ENCODE measurements at regions not wholly inside any gene's neighbourhood (a gene's known extent, or its start where the extent isn't known, plus 50 kb on each side); places are given as distances from the start of the nearest gene placed in this dataset.

- H3K36me3 Mint-ChIP-seq = no peaks in the 10 kb centered on the region
- peaks cover 0 to 15% (median 9%) of the 10 kb centered on the region in 7 donors for H3K9me3 Mint-ChIP-seq
- ATAC-seq (ENCODE audit: low read depth in 2 of 2) = no peak
- peaks cover 0 to 3% (median 0%) of the 10 kb centered on the region in 4 donors for H3K4me1 Mint-ChIP-seq
- peaks cover 4% of the 10 kb centered on the region for H3K27me3 Mint-ChIP-seq
- H3K4me3 ChIP-seq (ENCODE audit: low read depth, low read length) = no peak overlapping the region
- H3K27ac ChIP-seq (ENCODE audit: insufficient read depth, low read length, poor library complexity, severe bottlenecking) = no peak overlapping the region
- H3K4me3 Mint-ChIP-seq = no peak overlapping the region
- H3K9me3 ChIP-seq (ENCODE audit: control insufficient read depth in 2 of 2, low read length in 2 of 2) = no peaks in the 10 kb centered on the region
- H3K27ac Mint-ChIP-seq = no peak overlapping the region
- no peaks in the 10 kb centered on the region for H3K4me1 ChIP-seq (ENCODE audit: control insufficient read depth, insufficient read depth, low read length, poor library complexity, severe bottlenecking)
- H3K36me3 ChIP-seq (ENCODE audit: control insufficient read depth, insufficient read depth, low read length) = no peaks in the 10 kb centered on the region
- DNase-seq = no peak
- no peaks in the 10 kb centered on the region for H3K27me3 ChIP-seq (ENCODE audit: control insufficient read depth, insufficient read depth, low read length)
Observed at GRCh38 chr6:170206851-170207431, 83.9 kb downstream of the DLL1 start.

GRCh38 chr6:170206317-170206621, 84.6 kb downstream of the DLL1 start:
- H3K9me3 Mint-ChIP-seq = peaks cover 0 to 15% (median 9%) of the 10 kb centered on the region in 7 donors
- no peaks in the 10 kb centered on the region for H3K9me3 ChIP-seq (ENCODE audit: control insufficient read depth in 2 of 2, low read length in 2 of 2)
- H3K36me3 ChIP-seq (ENCODE audit: control insufficient read depth, insufficient read depth, low read length) = no peaks in the 10 kb centered on the region
- H3K27ac ChIP-seq (ENCODE audit: insufficient read depth, low read length, poor library complexity, severe bottlenecking) = no peak overlapping the region
- no peak overlapping the region for H3K4me3 ChIP-seq (ENCODE audit: low read depth, low read length)
- H3K36me3 Mint-ChIP-seq = no peaks in the 10 kb centered on the region
- ATAC-seq (ENCODE audit: low read depth in 2 of 2) (no peak), DNase-seq (no peak)
- no peak overlapping the region for H3K4me3 Mint-ChIP-seq
- no peak overlapping the region for H3K27ac Mint-ChIP-seq
- H3K27me3 Mint-ChIP-seq = peaks cover 4% of the 10 kb centered on the region
- H3K27me3 ChIP-seq (ENCODE audit: control insufficient read depth, insufficient read depth, low read length) = no peaks in the 10 kb centered on the region
- H3K4me1 ChIP-seq (ENCODE audit: control insufficient read depth, insufficient read depth, low read length, poor library complexity, severe bottlenecking) = no peaks in the 10 kb centered on the region
- peaks cover 0 to 3% (median 0%) of the 10 kb centered on the region in 4 donors for H3K4me1 Mint-ChIP-seq

GRCh38 chr6:170205534-170206316, 85.2 kb downstream of the DLL1 start:
- Mint-ChIP-seq H3K9me3 (peaks cover 0 to 15% (median 6%) of the 10 kb centered on the region in 7 donors), H3K27me3 (peaks cover 4% of the 10 kb centered on the region), H3K36me3 (no peaks in the 10 kb centered on the region), H3K4me3 (no peak overlapping the region), H3K27ac (peak overlapping the region in 1 of 3 donors; percentile 21), H3K4me1 (peaks cover 0 to 3% (median 0%) of the 10 kb centered on the region in 4 donors)
- no peaks in the 10 kb centered on the region for H3K9me3 ChIP-seq (ENCODE audit: control insufficient read depth in 2 of 2, low read length in 2 of 2)
- H3K27me3 ChIP-seq (ENCODE audit: control insufficient read depth, insufficient read depth, low read length) = no peaks in the 10 kb centered on the region
- ATAC-seq (ENCODE audit: low read depth in 2 of 2) (no peak), DNase-seq (no peak)
- H3K27ac ChIP-seq (ENCODE audit: insufficient read depth, low read length, poor library complexity, severe bottlenecking) = no peak overlapping the region
- H3K4me3 ChIP-seq (ENCODE audit: low read depth, low read length) = no peak overlapping the region
- H3K4me1 ChIP-seq (ENCODE audit: control insufficient read depth, insufficient read depth, low read length, poor library complexity, severe bottlenecking) = no peaks in the 10 kb centered on the region
- H3K36me3 ChIP-seq (ENCODE audit: control insufficient read depth, insufficient read depth, low read length) = no peaks in the 10 kb centered on the region

GRCh38 chr6:170205126-170205525, 85.8 kb downstream of the DLL1 start:
- no peak overlapping the region for H3K4me3 ChIP-seq (ENCODE audit: low read depth, low read length)
- H3K4me1 Mint-ChIP-seq = peaks cover 0 to under 1% (median 0%) of the 10 kb centered on the region in 4 donors
- H3K27me3 Mint-ChIP-seq = peaks cover 4% of the 10 kb centered on the region
- H3K9me3 ChIP-seq (ENCODE audit: control insufficient read depth in 2 of 2, low read length in 2 of 2) = no peaks in the 10 kb centered on the region
- DNase-seq (no peak), ATAC-seq (ENCODE audit: low read depth in 2 of 2) (no peak)
- H3K36me3 ChIP-seq (ENCODE audit: control insufficient read depth, insufficient read depth, low read length) = no peaks in the 10 kb centered on the region
- H3K9me3 Mint-ChIP-seq = peaks cover 0 to 15% (median 5%) of the 10 kb centered on the region in 7 donors
- H3K27ac ChIP-seq (ENCODE audit: insufficient read depth, low read length, poor library complexity, severe bottlenecking) = no peak overlapping the region
- H3K36me3 Mint-ChIP-seq = no peaks in the 10 kb centered on the region
- H3K4me1 ChIP-seq (ENCODE audit: control insufficient read depth, insufficient read depth, low read length, poor library complexity, severe bottlenecking) = no peaks in the 10 kb centered on the region
- H3K27me3 ChIP-seq (ENCODE audit: control insufficient read depth, insufficient read depth, low read length) = no peaks in the 10 kb centered on the region
- H3K27ac Mint-ChIP-seq = no peak overlapping the region
- no peak overlapping the region for H3K4me3 Mint-ChIP-seq

GRCh38 chr6:170203212-170203611, 87.7 kb downstream of the DLL1 start:
- Histone ChIP-seq H3K27ac (ENCODE audit: insufficient read depth, low read length, poor library complexity, severe bottlenecking) (no peak overlapping the region), H3K4me3 (ENCODE audit: low read depth, low read length) (no peak overlapping the region), H3K4me1 (ENCODE audit: control insufficient read depth, insufficient read depth, low read length, poor library complexity, severe bottlenecking) (no peaks in the 10 kb centered on the region), H3K36me3 (ENCODE audit: control insufficient read depth, insufficient read depth, low read length) (no peaks in the 10 kb centered on the region), H3K27me3 (ENCODE audit: control insufficient read depth, insufficient read depth, low read length) (no peaks in the 10 kb centered on the region), H3K9me3 (ENCODE audit: control insufficient read depth in 2 of 2, low read length in 2 of 2) (no peaks in the 10 kb centered on the region)
- Mint-ChIP-seq H3K4me1 (no peaks in the 10 kb centered on the region), H3K36me3 (no peaks in the 10 kb centered on the region), H3K27ac (peak overlapping the region in 1 of 3 donors; percentile 74), H3K27me3 (peaks cover 4% of the 10 kb centered on the region), H3K4me3 (no peak overlapping the region), H3K9me3 (peaks cover 0 to 15% (median 5%) of the 10 kb centered on the region in 7 donors)
- DNase-seq (no peak), ATAC-seq (ENCODE audit: low read depth in 2 of 2) (no peak)

- Mint-ChIP-seq H3K4me1 (no peaks in the 10 kb centered on the region), H3K27ac (peak overlapping the region in 1 of 3 donors; percentile 27), H3K4me3 (no peak overlapping the region), H3K27me3 (peaks cover 4% of the 10 kb centered on the region), H3K9me3 (peaks cover 0 to 15% (median 8%) of the 10 kb centered on the region in 7 donors), H3K36me3 (no peaks in the 10 kb centered on the region)
- no peak for ATAC-seq (ENCODE audit: low read depth in 2 of 2)
- DNase-seq = no peak
- no peak overlapping the region for H3K4me3 ChIP-seq (ENCODE audit: low read depth, low read length)
- H3K9me3 ChIP-seq (ENCODE audit: control insufficient read depth in 2 of 2, low read length in 2 of 2) = no peaks in the 10 kb centered on the region
- H3K36me3 ChIP-seq (ENCODE audit: control insufficient read depth, insufficient read depth, low read length) = no peaks in the 10 kb centered on the region
- no peaks in the 10 kb centered on the region for H3K4me1 ChIP-seq (ENCODE audit: control insufficient read depth, insufficient read depth, low read length, poor library complexity, severe bottlenecking)
- H3K27me3 ChIP-seq (ENCODE audit: control insufficient read depth, insufficient read depth, low read length) = no peaks in the 10 kb centered on the region
- no peak overlapping the region for H3K27ac ChIP-seq (ENCODE audit: insufficient read depth, low read length, poor library complexity, severe bottlenecking)
Observed at GRCh38 chr6:170202416-170203135, 88.3 kb downstream of the DLL1 start.

GRCh38 chr6:170201361-170201760, 89.5 kb downstream of the DLL1 start:
- H3K36me3 ChIP-seq (ENCODE audit: control insufficient read depth, insufficient read depth, low read length) = no peaks in the 10 kb centered on the region
- DNase-seq (no peak), ATAC-seq (ENCODE audit: low read depth in 2 of 2) (no peak)
- H3K4me1 ChIP-seq (ENCODE audit: control insufficient read depth, insufficient read depth, low read length, poor library complexity, severe bottlenecking) = no peaks in the 10 kb centered on the region
- H3K27me3 Mint-ChIP-seq = peaks cover 4% of the 10 kb centered on the region
- no peak overlapping the region for H3K4me3 ChIP-seq (ENCODE audit: low read depth, low read length)
- peaks cover 0 to under 1% of the 10 kb centered on the region in 2 experiments for H3K9me3 ChIP-seq (ENCODE audit: control insufficient read depth in 2 of 2, low read length in 2 of 2)
- peaks cover 0 to 21% (median 6%) of the 10 kb centered on the region in 7 donors for H3K9me3 Mint-ChIP-seq
- H3K36me3 Mint-ChIP-seq = no peaks in the 10 kb centered on the region
- H3K27ac ChIP-seq (ENCODE audit: insufficient read depth, low read length, poor library complexity, severe bottlenecking) = no peak overlapping the region
- no peaks in the 10 kb centered on the region for H3K4me1 Mint-ChIP-seq
- H3K4me3 Mint-ChIP-seq = no peak overlapping the region
- no peaks in the 10 kb centered on the region for H3K27me3 ChIP-seq (ENCODE audit: control insufficient read depth, insufficient read depth, low read length)
- H3K27ac Mint-ChIP-seq = no peak overlapping the region
